Peyer's patch (tissue), 4 donors: ENCODE measurements at regions not wholly inside any gene's neighbourhood (a gene's known extent, or its start where the extent isn't known, plus 50 kb on each side); places are given as distances from the start of the nearest gene placed in this dataset.
"Not testable (repeated sequence)": the region's sequence is repeated elsewhere in the genome, so short reads cannot be mapped to it uniquely, and the experiment has no call there.

Experiments
- POLR2A ChIP-seq, 2 donors: fragments of 450-650 bp; IDR thresholded peaks; one replicate each; pipeline ENCODE4 v1.5.1; 2017; ENCODE audit warnings: antibody characterized with exemption in 2 of 2, mild to moderate bottlenecking in 2 of 2, moderate library complexity in 2 of 2
- TF ChIP-seq, protein P1 (sequence below), 6 experiments: fragments of 450-650 bp in 4 of 6; fragments of 200-600 bp in 2 of 6; sonication (generic) in 1 of 6; IDR thresholded peaks; one replicate each; pipeline ENCODE4 v1.5.1; 2017 to 2019; ENCODE audit warnings: antibody characterized with exemption in 6 of 6, mild to moderate bottlenecking in 3 of 6, moderate library complexity in 1 of 6

DNA sequence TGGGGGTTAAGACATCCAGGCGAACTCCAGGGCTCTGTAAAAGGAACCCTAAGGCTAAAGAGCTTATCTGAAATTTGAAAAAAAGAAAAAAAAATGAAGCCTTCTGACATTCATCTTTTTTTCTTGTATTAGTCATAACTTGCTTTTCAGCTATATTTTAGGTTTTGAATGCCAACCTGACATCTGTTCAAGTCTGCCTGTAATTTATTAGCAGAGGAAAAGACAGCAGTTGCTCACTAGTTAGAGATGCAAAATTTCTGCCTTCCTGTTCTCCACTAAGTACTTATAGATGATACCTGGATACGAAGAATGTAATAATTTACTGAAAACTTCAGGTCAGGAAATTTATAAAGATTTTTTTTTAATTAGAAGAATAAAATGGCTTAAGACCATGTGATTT, 68.7 kb upstream of the ARL17B start:
- TF ChIP-seq, protein P1, sequence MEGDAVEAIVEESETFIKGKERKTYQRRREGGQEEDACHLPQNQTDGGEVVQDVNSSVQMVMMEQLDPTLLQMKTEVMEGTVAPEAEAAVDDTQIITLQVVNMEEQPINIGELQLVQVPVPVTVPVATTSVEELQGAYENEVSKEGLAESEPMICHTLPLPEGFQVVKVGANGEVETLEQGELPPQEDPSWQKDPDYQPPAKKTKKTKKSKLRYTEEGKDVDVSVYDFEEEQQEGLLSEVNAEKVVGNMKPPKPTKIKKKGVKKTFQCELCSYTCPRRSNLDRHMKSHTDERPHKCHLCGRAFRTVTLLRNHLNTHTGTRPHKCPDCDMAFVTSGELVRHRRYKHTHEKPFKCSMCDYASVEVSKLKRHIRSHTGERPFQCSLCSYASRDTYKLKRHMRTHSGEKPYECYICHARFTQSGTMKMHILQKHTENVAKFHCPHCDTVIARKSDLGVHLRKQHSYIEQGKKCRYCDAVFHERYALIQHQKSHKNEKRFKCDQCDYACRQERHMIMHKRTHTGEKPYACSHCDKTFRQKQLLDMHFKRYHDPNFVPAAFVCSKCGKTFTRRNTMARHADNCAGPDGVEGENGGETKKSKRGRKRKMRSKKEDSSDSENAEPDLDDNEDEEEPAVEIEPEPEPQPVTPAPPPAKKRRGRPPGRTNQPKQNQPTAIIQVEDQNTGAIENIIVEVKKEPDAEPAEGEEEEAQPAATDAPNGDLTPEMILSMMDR (IDR thresholded peaks at IDR 0.05): not testable (repeated sequence)
- not testable (repeated sequence) for TF ChIP-seq POLR2A (IDR thresholded peaks at IDR 0.05)
